ENCODE measurements at regions not wholly inside any gene's neighbourhood (a gene's known extent, or its start where the extent isn't known, plus 50 kb on each side); places are given as distances from the start of the nearest gene placed in this dataset.
A peak's percentile ranks its signal among the peaks of the same experiment; 100 is the strongest.
"Not testable (repeated sequence)": the region's sequence is repeated elsewhere in the genome, so short reads cannot be mapped to it uniquely, and the experiment has no call there.

GRCh38 chr6:167690167-167690922, 136.4 kb upstream of the AFDN start:
- DNase-seq (ENCODE audit: low read depth) = not testable (repeated sequence)

DNA sequence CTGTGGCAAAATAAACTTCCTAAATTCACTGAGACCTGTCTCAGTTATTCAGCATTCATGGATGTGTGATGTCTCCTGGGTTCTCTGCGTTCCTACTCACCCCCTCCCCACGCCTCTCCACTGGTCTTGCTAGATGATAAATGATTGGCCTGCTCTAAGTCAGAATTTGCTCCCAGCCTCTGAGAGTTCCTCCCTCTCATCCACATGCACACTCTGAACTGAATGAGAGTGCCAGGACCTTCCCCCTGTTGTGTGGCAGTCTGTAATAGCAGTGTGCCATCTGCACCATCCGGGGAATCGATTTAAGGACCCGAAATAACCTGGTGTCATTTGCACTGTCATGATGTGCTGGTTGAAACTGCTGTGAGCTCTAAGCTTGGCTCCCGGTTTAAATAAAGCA, 135.8 kb upstream of the AFDN start:
- no peak for DNase-seq (ENCODE audit: low read depth)

DNA sequence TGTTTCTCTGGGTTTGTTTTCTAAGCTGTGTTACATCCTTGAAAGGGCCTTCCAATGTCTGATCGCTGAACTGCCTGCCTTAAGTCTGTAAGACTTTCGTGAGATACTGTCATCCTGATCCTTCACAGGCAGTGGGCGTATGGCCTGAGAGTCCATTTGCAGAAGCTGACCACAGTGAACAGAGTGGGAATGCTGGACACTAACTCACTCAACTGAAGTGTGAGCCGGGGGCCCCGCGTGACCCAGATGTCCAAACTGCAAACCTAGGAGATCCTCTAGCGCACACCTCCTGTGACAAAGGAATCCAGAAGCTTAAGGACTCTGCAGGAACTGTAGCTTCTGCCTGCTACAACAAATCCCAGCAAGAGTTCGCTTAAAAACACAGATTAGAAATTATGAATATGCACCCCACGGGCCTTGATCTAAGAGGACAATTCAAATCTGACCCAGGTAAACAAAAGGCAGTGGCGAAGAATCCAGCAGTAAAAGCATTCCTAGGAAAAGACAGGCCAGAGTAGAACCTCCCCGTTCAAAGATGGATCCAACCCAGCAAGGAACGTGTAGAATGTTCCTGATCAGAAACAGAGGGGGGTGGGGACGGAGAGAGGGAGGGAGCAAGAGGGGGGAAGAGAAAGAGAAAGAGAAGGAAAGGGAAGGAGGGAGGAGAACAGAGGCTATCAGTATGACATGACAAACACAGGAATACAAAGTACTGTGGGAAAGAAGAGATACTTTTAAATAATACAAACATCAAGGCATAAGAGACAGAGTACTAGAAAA, 135.0 kb upstream of the AFDN start:
- DNase-seq (ENCODE audit: low read depth) = no peak

GRCh38 chr6:167693478-167693877, 133.2 kb upstream of the AFDN start:
- DNase-seq (ENCODE audit: low read depth) = not testable (repeated sequence)

GRCh38 chr6:167695831-167696230, 130.9 kb upstream of the AFDN start:
- DNase-seq (ENCODE audit: low read depth) = no peak

DNA sequence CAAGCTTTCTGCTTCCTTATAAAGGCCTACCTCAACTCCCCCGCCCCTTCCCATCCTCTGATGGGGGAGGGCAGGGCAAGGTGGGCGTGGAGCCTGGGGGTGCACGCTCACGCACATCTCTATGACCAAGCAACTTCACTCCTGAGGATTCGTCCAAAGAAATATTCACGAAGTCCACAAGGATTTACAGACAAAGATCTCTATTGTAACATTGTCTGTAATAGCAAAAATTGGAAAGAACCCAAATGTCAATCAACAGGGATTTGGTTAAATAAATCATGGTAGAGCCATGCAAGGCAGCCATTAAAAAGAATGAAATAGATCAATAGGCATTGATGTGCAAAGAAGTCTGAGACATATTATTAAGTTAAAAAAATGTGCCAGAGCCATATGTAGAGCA, 130.4 kb upstream of the AFDN start:
- no peak for DNase-seq (ENCODE audit: low read depth)

DNA sequence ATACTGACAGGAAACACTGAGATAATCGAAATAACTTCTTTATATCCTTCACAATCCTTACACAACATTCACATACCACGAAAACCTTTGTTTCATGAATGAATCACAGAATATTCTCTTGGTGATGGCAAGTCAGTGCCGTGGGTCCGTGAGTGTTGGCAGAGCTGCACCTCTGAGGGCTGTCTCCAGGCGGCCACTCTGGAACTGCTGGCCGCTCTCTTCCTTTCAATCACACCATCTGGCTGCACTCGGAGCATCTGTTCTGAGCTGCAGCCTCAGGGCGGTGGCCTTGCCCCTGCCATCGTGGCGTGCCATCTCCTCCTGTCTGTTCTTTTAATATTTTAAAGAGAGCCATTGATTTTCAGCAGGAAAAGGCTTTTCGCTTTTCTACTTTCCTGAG, 129.4 kb upstream of the AFDN start:
- DNase-seq (ENCODE audit: low read depth) = no peak

- no peak for DNase-seq (ENCODE audit: low read depth)
These were observed 128.2 kb upstream of the AFDN start for GRCh38 chr6:167698540-167698939.

- DNase-seq (ENCODE audit: low read depth) = peak; percentile 50
These were observed 127.4 kb upstream of the AFDN start for GRCh38 chr6:167699141-167699931.

- DNase-seq (ENCODE audit: low read depth) = no peak
These were observed 126.5 kb upstream of the AFDN start for GRCh38 chr6:167700199-167700598.

DNA sequence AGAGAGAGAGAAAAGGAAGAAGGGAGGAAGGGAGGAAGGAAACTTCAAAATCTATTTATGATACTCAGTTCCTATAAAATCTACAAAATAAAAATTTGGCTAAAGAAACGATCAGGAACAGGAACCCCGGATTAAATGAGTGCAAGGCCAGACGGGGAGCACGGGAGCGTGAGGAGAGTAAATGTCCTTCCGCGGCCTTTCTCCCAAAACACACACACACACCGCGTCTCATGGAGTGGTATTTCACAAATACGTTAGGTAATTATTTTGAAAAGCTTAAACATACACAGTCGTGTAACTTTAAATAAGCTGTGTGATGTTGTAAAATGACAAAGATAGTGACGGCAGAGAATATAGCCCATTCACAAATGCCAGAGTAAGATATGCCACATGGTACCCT, 125.7 kb upstream of the AFDN start:
- DNase-seq (ENCODE audit: low read depth) = no peak

- no peak for DNase-seq (ENCODE audit: low read depth)
These were observed 124.4 kb upstream of the AFDN start for GRCh38 chr6:167702241-167702827.

GRCh38 chr6:167703347-167703746, 123.4 kb upstream of the AFDN start:
- DNase-seq (ENCODE audit: low read depth) = no peak

DNA sequence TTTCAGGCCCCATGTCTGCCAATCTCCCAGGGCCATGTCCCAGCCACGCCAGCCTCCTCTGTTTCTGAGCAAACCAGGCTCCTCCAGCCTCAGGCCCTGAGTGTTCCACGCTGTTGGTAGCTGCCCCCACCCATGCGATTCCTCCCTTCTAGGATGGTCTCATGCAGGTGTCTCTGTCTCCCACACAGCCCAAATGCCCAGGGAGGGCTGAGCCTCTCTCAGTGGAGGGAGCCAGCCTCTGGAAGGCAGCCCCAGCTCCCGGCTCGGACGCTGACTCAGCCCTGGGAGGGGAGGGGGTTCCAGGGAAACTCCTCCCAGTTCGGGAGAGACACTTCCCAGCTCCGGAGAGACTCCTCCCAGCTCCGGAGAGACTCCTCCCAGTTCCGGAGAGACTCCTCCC, 122.9 kb upstream of the AFDN start:
- DNase-seq (ENCODE audit: low read depth) = no peak

DNA sequence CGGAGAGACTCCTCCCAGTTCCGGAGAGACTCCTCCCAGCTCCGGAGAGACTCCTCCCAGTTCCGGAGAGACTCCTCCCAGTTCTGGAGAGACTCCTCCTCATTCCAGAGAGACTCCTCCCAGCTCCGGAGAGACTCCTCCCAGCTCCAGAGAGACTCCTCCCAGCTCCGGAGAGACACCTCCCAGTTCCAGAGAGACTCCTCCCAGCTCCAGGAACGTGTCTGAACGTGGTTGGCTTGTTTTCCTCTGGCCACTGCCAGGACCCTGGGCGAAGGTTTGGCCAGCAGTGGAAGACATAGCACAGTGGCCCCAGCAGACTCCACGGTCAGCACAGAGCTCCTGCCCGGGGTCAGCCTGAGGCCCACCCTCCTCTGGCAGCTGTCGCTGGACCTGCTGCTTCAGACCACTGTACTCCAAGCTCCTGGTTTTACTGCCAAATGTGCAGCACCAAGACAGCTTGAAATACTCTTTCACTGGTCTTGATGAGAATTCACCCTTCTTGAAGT, 122.3 kb upstream of the AFDN start:
- DNase-seq (ENCODE audit: low read depth) = no peak

DNA sequence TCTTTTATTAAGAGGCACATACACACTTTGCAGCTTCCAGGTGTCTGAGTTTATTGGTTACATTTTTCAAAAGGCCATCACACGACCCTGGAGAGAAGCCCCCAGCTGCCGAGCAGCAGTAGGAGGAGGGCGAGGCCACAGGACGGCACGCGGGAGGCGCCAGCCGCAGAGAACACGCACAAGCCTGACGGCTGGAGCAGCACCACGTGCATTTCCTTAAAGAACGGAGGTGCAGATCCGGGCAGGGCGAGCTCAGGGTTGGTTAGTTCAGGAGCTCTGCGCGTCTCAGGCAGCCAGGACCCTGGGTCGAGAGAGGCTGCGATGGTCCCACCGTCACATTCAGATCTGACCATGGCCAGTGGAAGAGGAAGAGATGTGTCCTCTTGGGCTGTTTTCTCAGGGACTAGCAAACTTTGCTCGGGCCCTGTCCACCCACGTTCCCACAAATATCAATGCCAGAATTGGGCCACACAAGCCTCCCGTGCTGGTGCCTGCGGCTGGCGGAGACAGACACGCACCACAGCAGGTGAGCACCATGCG, 121.4 kb upstream of the AFDN start:
- no peak for DNase-seq (ENCODE audit: low read depth)

GRCh38 chr6:167706313-167707109, 120.2 kb upstream of the AFDN start:
- DNase-seq (ENCODE audit: low read depth) = peak; percentile 16

- no peak for DNase-seq (ENCODE audit: low read depth)
These were observed 118.8 kb upstream of the AFDN start for GRCh38 chr6:167707686-167708500.

- no peak for DNase-seq (ENCODE audit: low read depth)
These were observed 118.1 kb upstream of the AFDN start for GRCh38 chr6:167708501-167709094.

DNA sequence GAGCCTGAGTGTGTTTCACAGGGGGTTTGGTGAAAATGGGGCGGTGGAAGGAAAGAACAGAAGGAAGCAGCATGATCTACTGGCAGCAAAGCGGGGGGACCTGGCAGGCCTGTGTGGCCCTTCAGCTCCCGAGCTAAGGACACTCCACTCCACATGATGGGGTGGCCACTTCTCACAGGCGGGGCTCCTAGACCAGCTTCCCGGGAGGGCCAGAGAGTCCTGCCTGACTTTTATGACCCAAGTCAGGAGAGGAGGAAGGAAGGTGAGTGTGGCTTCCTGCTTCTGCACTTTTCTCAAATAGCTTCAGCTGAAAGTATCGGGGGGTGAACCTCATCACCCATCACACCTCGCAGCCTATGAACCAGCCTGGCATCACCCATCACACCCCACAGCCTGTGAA, 117.5 kb upstream of the AFDN start:
- no peak for DNase-seq (ENCODE audit: low read depth)

Data from Daoy (cell line).